HAP-1 (cell line): ENCODE measurements at regions not wholly inside any gene's neighbourhood (a gene's known extent, or its start where the extent isn't known, plus 50 kb on each side); places are given as distances from the start of the nearest gene placed in this dataset.
"Not testable (repeated sequence)": the region's sequence is repeated elsewhere in the genome, so short reads cannot be mapped to it uniquely, and the experiment has no call there.

Source experiments
- DNase-seq, 2 experiments: peaks; one replicate each; pipeline ENCODE4 v3.0.0-alpha.2; 2016 to 2020; ENCODE audit warnings: low spot score in 2 of 2
- H3K27me3 ChIP-seq: fragments of 250-450 bp; sonication (Bioruptor Pico); 2 replicates; pipeline ENCODE4 v1.5.1; 2020; ENCODE audit warnings: low read depth, mild to moderate bottlenecking, moderate library complexity
- H3K36me3 ChIP-seq: fragments of 250-450 bp; sonication (Bioruptor Pico); replicated peaks from 2 replicates; pipeline ENCODE4 v1.5.1; 2020; ENCODE audit warnings: mild to moderate bottlenecking
- H3K4me1 ChIP-seq: fragments of 250-450 bp; sonication (Bioruptor Pico); 2 replicates; pipeline ENCODE4 v1.5.1; 2020; ENCODE audit warnings: mild to moderate bottlenecking
- H3K4me3 ChIP-seq: fragments of 250-450 bp; sonication (Bioruptor Pico); 2 replicates; pipeline ENCODE4 v1.5.1; 2020; ENCODE audit warnings: mild to moderate bottlenecking, moderate library complexity
- H3K9me3 ChIP-seq: fragments of 250-450 bp; sonication (Bioruptor Pico); 2 replicates; pipeline ENCODE4 v1.5.1; 2020; ENCODE audit warnings: mild to moderate bottlenecking, moderate library complexity
- in situ Hi-C: fragments of 300-500 bp; cut with MboI; formaldehyde crosslinking; loops from 3 replicates; pipeline ENCODE4 v1.14.3; 2020; ENCODE audit warnings: low sequenced_read_pairs, inconsistent platforms, mixed read lengths

GRCh38 chr3:104935613-104936012, 431.1 kb upstream of the ALCAM start:
- no peaks in the 10 kb centered on the region for H3K4me1 ChIP-seq
- H3K36me3 ChIP-seq = no peaks in the 10 kb centered on the region
- in situ Hi-C loops = no loop called here

GRCh38 chr3:104939196-104939595, 427.5 kb upstream of the ALCAM start:
- Histone ChIP-seq H3K9me3 (no peaks in the 10 kb centered on the region), H3K4me3 (no peak overlapping the region), H3K36me3 (no peaks in the 10 kb centered on the region), H3K27me3 (no peaks in the 10 kb centered on the region), H3K4me1 (no peaks in the 10 kb centered on the region)
- in situ Hi-C loops = no loop called here
- DNase-seq = no peak

More at GRCh38 chr3:104935613-104936012, 431.1 kb upstream of the ALCAM start:
- no peaks in the 10 kb centered on the region for H3K27me3 ChIP-seq
- no peaks in the 10 kb centered on the region for H3K9me3 ChIP-seq
- no peak for DNase-seq
- no peak overlapping the region for H3K4me3 ChIP-seq

GRCh38 chr3:104941785-104942184, 424.9 kb upstream of the ALCAM start:
- no peak for DNase-seq
- Histone ChIP-seq H3K4me3 (no peak overlapping the region), H3K27me3 (no peaks in the 10 kb centered on the region), H3K9me3 (no peaks in the 10 kb centered on the region), H3K4me1 (no peaks in the 10 kb centered on the region), H3K36me3 (no peaks in the 10 kb centered on the region)
- in situ Hi-C loops = no loop called here

- Histone ChIP-seq H3K27me3 (no peaks in the 10 kb centered on the region), H3K9me3 (no peaks in the 10 kb centered on the region), H3K36me3 (no peaks in the 10 kb centered on the region), H3K4me3 (no peak overlapping the region), H3K4me1 (no peaks in the 10 kb centered on the region)
- DNase-seq = no peak
- in situ Hi-C loops = no loop called here
These were observed 422.7 kb upstream of the ALCAM start for GRCh38 chr3:104943974-104944373.

- no peaks in the 10 kb centered on the region for H3K4me1 ChIP-seq
- no peaks in the 10 kb centered on the region for H3K9me3 ChIP-seq
- no peaks in the 10 kb centered on the region for H3K36me3 ChIP-seq
- H3K27me3 ChIP-seq = no peaks in the 10 kb centered on the region
- in situ Hi-C loops = no loop called here
- no peak overlapping the region for H3K4me3 ChIP-seq
- no peak for DNase-seq
These were observed 418.8 kb upstream of the ALCAM start for GRCh38 chr3:104947943-104948342.

- H3K36me3 ChIP-seq, H3K4me3 ChIP-seq, in situ Hi-C loops, H3K9me3 ChIP-seq, H3K4me1 ChIP-seq, DNase-seq, H3K27me3 ChIP-seq: not testable (repeated sequence)
These were observed 416.9 kb upstream of the ALCAM start for GRCh38 chr3:104949810-104950209.

- no peaks in the 10 kb centered on the region for H3K36me3 ChIP-seq
- DNase-seq = no peak
- in situ Hi-C loops = no loop called here
- H3K9me3 ChIP-seq = no peaks in the 10 kb centered on the region
- no peaks in the 10 kb centered on the region for H3K27me3 ChIP-seq
- H3K4me1 ChIP-seq = no peaks in the 10 kb centered on the region
- H3K4me3 ChIP-seq = no peak overlapping the region
These were observed 415.3 kb upstream of the ALCAM start for GRCh38 chr3:104951426-104951825.

- no peak for DNase-seq
- Histone ChIP-seq H3K4me1 (no peaks in the 10 kb centered on the region), H3K27me3 (no peaks in the 10 kb centered on the region), H3K4me3 (no peak overlapping the region), H3K36me3 (no peaks in the 10 kb centered on the region), H3K9me3 (no peaks in the 10 kb centered on the region)
- in situ Hi-C loops = no loop called here
These were observed 414.4 kb upstream of the ALCAM start for GRCh38 chr3:104952146-104952972.

GRCh38 chr3:104956620-104957345, 409.9 kb upstream of the ALCAM start:
- Histone ChIP-seq H3K9me3 (no peaks in the 10 kb centered on the region), H3K27me3 (no peaks in the 10 kb centered on the region), H3K36me3 (no peaks in the 10 kb centered on the region), H3K4me3 (no peak overlapping the region), H3K4me1 (no peaks in the 10 kb centered on the region)
- DNase-seq = no peak
- in situ Hi-C loops = no loop called here

- Histone ChIP-seq H3K4me1 (no peaks in the 10 kb centered on the region), H3K27me3 (no peaks in the 10 kb centered on the region), H3K9me3 (no peaks in the 10 kb centered on the region), H3K4me3 (no peak overlapping the region), H3K36me3 (no peaks in the 10 kb centered on the region)
- no peak for DNase-seq
- in situ Hi-C loops = no loop called here
These were observed 406.1 kb upstream of the ALCAM start for GRCh38 chr3:104960579-104960978.

- H3K27me3 ChIP-seq = no peaks in the 10 kb centered on the region
- no peak overlapping the region for H3K4me3 ChIP-seq
- H3K9me3 ChIP-seq = no peaks in the 10 kb centered on the region
- no peaks in the 10 kb centered on the region for H3K36me3 ChIP-seq
- no peak for DNase-seq
- H3K4me1 ChIP-seq = no peaks in the 10 kb centered on the region
- in situ Hi-C loops = no loop called here
These were observed 404.9 kb upstream of the ALCAM start for GRCh38 chr3:104961851-104962250.

- Histone ChIP-seq H3K4me3 (no peak overlapping the region), H3K36me3 (no peaks in the 10 kb centered on the region), H3K4me1 (no peaks in the 10 kb centered on the region), H3K27me3 (no peaks in the 10 kb centered on the region), H3K9me3 (no peaks in the 10 kb centered on the region)
- DNase-seq = no peak
- in situ Hi-C loops = no loop called here
These were observed 392.4 kb upstream of the ALCAM start for GRCh38 chr3:104974316-104974715.

- Histone ChIP-seq H3K4me1 (no peaks in the 10 kb centered on the region), H3K36me3 (no peaks in the 10 kb centered on the region), H3K27me3 (no peaks in the 10 kb centered on the region), H3K9me3 (no peaks in the 10 kb centered on the region), H3K4me3 (no peak overlapping the region)
- in situ Hi-C loops = no loop called here
- no peak for DNase-seq
These were observed 389.0 kb upstream of the ALCAM start for GRCh38 chr3:104977719-104978118.

- Histone ChIP-seq H3K4me3 (no peak overlapping the region), H3K4me1 (no peaks in the 10 kb centered on the region), H3K27me3 (no peaks in the 10 kb centered on the region), H3K36me3 (no peaks in the 10 kb centered on the region), H3K9me3 (no peaks in the 10 kb centered on the region)
- no peak for DNase-seq
- in situ Hi-C loops = no loop called here
These were observed 384.6 kb upstream of the ALCAM start for GRCh38 chr3:104982130-104982529.
